ENCODE measurements at regions not wholly inside any gene's neighbourhood (a gene's known extent, or its start where the extent isn't known, plus 50 kb on each side); places are given as distances from the start of the nearest gene placed in this dataset.

DNA sequence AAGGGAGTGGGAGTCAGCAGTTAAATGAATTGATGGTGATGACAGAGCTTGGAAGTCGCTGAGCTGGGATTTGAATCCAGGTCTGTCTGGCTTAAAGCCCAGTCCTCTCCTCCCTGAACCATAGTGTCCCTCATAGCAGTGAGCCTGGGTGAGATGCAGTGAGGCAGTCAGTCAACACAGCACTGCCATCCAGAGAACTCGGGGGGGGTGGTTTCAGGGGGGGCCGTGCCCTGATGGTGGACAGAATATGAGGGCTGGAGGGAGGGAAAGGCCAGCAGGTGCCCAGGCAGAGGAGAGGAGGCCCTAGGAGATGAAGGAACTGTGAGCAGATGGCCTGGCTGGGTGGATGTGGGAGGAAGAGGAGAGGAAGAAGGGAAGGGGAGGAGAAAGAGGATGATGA, 405.6 kb downstream of the PTPRU start:
- no peak for DNase-seq

DNA sequence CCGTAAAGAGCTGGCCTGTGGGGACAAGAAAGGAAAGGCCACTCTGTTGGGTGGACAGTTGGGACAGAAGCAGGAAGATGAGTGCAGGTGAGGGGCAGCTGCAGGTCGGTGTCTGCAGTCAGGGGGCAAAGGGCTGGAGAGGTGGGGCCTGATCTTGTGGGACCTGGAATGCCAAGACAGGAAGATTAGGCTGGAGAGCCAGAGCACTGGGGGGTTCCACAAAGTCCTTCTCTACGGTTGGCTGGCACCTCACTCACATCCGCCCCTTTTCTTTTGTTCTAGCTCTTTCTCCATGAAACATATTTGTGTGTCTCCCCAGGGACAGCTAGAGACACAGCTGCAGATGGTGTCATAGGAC, 404.1 kb downstream of the PTPRU start:
- DNase-seq = no peak

DNA sequence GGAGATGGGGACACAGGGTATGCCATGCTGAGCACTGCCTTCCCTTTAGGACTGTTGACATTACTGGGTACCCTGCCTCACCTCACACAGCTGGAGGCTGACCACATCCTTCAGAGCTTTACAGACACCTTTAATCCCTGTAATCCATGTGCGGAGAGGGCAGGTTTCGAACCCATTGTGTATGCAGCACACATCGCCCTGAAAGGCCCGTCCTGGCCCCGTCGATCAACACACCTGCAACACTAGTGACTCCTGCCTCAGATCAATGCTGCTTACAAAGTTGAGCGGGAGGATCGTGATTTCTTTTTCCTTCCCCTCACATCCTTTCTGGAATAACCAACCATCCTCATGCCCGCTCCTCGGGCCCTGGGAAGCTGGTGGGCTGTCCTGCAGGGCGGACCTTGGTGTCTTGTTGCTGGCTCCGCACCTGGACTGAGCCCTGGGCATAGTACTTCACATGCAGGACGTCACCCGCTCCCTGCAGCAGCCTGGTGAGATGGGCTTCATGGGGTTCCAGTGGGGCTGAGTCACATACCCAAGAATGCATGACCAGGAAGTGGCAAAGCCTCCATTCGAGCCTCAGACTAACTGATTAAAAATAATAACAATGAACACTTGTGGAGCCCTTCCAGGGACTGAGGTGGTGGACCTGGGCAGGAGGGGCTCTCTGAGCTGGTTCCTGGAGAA, 403.6 kb downstream of the PTPRU start:
- DNase-seq = no peak

DNA sequence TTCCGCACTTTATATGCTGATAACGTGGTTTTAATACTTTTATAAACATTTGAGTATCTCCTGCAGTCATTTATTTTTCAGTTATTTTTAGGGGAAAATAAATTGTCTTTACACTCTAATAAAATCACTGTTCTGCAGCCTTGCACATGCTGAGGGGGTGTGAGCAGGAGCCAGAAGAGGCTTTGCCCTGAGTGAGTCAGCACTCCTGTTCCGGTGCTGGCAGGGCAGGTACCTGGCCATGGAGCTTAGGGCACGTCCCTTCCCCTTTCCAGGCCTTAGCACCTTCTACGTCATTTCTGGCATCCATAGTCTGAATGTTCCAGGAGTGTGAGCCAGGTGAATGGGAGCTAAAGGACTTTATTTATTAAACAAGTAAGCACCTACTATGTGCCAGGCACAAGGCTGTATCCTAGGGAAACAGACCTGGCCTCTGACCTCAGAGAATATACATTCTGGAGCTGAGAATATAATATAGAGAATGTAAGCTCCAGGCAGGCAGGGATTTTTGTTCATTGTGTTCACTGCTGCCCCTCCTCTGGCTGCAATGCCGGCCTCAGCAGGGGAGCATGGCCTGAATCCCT, 402.9 kb downstream of the PTPRU start:
- no peak for DNase-seq

DNA sequence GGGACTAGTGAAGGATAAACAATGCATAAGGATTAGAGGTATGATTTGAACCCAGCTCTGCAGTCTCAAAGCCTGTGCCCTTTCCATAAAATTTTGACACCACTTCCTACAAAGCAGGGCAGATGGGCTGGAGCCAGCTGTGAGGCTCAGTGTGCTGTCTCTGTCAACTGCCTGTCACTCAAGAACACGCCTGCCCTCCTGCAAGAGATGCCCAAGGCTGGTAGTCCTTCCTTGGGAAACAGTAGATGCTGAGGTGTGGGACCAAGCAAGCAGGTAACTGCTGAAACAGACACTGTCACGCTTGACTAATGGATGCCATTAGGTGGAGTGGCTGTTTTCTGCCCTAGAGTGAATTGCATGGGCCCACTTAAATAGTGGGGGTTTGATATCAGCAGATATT, 402.0 kb downstream of the PTPRU start:
- no peak for DNase-seq

DNA sequence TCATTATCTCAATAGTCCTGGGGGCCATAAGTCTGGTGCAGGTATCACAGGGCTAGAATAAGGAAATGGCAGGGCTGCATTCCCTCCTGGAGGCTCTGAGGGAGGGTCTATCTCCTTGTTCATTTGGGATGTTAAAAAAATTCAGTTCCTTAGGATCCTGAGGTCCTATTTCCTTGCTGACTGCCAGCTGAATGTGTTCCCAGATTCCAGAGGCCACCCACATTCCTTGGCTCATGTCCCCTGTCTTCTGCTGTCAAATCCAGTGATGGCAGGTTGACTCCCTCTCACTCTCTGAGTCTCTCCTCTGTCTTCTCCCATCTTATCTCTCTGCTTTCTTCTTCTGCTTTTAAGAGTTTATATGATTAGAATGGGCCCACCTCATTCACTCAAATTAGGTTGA, 400.6 kb downstream of the PTPRU start:
- no peak for DNase-seq

DNA sequence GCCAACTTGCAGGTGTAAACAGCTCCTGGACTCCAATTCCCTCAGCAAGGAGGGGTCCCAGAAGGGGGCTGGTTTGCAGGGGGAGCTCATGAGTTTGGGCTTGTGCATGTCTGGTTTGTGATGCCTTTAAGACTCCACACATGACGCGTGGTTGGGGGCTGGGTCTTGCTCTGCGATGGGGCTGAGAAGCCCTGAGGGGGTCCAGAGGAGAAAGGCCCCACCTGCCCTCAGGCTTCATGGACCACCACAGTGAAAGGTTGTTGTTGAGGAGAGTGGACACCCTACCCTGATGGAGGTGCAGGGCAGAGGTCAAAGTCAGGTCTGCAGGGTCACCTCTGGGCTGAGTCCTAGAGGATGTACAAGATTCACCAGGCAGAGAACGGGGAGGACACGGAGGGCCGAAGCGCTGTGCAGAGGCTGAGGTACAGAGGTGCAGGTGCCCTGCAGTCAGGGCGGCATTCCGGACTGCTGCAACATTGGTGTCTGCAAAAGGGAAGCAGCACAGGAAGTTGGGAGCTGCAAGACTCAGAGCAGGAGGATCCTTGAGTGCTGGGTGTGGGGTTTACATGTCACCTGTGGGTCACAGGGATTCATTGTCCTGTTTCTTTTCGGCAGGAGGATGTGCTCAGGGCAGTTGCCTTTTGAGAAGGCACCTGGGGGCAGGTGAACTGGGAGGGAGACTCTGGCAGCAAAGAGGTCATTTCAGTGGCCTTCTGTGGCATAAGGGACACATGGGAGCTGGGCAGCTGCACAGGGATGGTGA, 399.4 kb downstream of the PTPRU start:
- DNase-seq = no peak

DNA sequence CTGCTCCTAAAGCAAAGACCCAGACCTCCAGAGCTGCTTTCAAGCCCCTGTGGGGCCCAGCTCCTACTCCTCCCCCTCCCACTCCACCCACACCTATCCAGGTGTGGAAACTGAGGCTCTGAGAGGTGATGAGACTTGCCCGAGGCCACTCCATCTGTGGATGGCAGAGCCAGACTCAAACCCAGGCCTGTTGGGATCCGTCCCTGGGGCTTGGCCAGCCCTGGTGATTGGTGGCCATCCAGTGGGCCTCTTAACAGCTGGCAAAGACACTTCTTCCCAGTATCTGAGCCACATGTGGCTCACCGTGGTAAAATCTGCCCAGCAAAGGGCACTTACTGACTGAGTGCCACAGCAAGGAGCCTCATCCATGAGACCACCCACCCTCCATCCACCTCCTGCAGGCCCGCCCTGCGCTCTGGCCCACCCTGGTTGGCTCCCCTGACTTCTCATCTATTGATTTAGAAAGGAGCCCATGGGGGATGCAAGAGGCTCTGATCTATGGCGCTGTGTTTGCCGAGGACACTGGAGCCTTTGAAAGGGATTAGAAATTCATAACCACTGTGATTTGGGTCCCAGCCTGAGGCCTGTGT, 398.5 kb downstream of the PTPRU start:
- DNase-seq = no peak

DNA sequence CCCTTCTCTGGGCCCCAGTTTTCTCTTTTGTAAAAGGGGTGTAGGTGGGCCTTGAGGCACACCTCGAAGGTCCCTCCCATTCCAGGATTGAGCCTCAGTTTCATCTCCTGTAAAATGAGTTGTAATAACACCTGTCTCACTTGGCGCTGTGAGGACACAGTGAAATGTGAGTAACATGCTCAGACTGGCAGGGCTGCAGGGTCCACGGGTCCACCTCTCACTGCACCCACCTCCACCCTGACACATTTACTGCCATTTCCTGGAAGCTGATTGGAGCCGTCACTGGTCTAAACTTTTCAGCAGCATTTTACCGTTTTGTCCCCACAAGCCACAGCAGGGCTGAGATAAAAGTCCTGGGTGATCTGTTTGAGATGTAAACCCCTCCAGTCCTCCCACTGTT, 398.0 kb downstream of the PTPRU start:
- no peak for DNase-seq

DNA sequence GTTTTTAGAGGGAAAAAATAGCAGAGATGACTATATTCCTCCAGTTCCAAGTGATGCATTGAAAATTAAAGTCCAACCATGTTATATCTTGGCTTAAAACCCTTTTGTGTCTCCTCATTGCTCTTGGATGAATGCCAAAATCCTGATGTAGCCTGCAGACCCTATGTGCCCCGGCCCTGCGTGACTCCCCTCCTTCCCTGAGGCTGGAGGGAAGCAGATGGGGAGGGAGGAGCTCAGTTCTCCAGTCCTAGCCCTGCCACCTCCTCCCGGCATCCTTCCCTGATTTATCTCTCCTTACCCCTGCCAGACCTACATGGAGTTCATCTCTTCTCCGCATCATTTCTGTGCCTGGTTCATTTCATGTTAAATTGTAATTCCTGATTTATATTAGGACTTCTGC, 397.4 kb downstream of the PTPRU start:
- no peak for DNase-seq

DNA sequence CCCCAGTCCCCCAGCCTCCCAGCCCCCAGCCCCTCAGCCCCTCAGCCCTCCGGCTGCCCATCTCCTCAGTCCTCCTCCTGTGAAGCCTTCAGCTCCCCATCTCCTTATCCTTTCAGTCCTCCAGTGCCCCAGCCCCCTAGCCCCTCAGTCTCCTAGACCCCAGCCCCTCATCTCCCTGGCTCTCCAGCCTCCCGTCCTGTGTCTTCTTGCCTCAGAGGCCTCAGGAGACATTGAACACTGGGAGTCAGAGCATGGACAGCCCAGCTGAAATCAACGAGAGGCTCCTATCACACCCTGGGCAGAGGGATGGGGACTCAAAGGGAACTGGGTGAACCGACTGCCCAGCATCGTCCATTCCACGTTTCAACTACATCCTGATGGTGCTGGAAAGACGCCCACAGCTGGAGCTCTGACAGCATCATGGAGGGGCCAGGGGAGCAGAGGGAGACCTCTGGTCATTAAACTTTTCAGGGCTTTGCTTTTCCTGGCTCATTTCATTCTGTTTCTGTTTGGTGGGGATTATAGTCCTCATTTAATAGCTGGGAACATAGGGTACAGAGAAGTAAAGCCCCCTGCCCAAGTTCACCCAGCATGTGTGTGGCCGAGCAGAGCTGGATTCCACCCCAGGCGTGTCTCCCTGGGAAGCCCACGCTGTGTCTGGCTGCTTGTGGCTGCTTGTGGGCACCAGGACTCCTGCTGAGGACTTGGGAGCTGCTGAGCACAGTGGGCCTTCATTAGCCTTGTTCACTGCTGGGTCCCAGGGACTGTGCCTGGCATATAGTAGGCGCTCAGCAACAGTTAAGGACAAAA, 396.7 kb downstream of the PTPRU start:
- DNase-seq = no peak

DNA sequence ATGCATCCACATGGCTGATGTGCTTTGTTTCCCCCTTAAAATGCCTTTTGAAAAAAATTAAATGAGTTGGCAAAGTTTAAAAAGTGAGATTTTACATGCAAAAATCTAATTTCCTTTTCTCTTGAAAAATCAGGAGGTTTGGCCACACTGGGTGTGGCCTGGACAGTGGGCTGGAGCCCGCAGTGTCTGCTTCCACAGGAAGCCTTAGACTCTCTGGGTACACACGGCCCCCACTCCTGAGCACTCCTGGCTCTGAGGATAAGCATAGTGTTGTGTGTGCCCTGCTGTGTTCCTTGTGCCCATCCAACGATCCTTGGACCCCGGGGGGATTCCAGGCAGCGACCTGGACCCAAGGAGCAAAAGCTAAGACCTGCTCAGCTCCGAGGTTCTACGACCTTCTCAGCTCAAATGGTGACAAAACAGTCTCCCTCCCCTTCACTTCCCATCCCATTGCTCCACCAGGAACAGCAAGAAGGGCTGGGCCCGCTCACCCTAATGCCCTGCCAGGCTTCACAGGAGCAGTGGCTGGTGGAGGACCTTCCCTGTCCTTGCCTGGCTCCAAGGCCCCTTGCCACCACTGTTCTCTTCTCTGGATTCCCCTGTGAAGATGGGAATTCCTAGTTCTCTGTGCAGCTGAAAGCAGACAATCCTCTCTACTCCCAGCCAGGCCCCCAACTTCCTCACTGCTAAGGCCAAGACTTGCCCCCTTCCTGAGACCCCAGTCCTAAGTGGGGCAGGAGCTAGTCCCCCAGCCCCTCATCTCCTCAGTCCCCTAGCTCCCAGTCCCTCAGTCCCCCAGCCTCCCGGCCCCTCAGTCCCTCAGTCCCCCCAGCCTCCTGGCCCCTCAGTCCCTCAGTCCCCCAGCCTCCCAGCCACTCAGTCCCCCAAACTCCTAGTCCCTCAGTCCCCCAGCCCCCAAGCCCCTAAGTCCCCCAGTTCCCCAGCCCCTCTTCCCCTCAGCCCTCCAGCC, 395.8 kb downstream of the PTPRU start:
- no peak for DNase-seq

DNA sequence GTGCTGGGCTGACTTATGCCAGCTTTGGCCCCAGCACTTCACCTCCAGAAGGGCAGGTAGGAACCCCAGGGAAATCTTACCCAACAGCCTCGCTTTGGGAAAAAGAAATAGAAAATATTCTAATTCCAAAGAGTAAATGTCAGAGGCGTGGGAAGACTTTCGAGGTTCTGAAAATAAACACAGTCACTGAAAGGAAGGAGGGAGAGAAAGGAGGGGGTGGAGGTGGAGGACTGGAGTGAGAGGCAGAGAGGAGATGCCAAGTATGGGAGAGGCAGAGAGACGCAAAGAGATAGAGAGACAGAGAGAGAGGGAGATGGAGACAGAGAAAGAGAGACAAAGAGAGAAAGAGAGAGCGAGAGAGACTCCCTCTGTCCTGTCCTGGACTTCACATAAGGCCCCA, 395.0 kb downstream of the PTPRU start:
- DNase-seq = no peak

DNA sequence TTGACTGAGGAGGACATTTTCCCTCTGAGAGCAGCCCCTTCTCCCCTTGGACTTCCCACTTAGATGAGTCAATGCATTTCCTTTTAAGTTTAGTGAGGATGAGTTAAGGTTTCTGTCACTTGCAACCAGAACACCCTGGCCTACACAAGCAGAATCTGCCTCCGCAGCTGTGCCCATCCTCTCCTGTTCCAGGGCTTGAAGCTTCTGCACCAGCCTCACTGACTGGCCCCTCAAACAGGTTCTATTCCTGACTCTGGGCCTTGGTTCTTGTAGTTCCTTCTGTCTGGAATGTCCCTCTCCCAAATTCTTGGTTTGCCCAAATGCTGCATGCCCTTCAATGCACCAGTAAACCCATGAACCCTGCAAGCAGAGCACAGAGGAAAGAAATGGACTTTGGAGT, 394.4 kb downstream of the PTPRU start:
- no peak for DNase-seq

DNA sequence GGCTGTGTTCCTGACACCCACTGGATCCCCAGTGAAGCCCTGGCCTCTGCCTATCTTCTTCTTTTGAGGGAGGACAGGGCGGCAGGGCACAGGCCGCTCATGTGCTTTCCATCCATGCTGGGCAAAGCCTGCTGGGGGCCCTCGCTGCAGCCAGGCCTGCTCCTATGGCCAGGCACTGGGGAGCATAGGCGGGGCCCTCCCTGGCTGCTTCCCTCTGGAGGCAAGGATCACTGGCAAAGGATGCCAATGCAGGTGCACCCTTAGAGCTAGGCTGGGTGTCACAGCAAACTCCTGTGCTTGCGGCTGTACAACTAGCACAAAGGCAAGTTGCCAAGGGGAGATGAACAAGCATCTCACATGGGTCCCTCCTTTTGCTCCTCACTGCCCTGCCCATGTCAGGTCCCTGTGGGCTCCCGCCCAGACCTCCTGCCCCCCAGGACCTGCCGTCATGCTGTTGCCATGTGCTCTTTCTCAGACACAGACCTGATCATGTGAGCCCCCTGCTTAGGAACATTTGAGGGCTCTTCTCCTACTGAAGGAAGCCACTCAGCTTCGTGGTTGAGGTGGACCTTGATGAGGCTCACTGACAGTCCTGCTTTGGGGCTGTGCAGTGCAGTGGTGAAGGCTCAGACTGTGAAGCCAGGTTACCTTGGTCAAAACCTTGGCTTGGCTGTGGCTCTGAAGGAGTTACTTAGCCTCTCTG, 393.6 kb downstream of the PTPRU start:
- DNase-seq = no peak

DNA sequence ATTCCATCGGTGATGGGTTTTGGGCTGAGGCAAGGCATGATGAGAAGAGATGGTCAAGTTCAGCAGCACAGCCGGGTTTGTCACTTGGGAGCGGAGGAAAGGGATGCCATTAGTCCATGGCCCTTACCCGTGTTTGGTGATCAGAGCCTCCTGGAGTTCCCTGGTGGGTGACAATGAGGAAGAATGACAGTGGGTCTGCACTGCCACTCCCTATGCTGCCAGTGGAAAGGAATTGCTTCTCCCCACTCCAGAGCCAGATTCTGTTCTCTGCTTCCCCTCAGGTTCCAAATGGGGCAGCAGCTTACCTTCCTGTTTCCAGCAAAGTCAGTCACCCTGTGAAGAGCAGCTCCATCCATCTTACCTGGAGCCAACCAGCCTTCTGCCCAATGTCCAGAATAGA, 393.1 kb downstream of the PTPRU start:
- DNase-seq = no peak

DNA sequence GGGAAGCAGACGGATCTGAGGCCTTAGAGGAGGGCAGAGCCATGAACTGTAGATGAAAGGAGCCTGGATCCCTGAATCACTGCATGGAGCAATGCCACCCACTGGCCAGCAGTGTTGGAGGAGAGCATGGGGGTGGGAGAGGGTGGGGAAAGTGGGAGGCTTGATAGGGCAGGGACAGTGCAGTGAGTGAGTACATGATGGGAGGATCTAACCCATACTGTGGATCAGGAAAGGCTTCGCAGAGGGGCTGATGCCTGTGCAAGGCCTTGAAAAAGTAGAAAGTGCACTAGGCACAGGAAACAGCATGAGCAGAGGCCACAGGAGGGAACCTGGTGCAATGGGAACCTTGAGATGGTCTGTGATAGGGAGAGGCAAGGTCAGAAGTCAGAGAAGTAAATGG, 391.9 kb downstream of the PTPRU start:
- DNase-seq = no peak

DNA sequence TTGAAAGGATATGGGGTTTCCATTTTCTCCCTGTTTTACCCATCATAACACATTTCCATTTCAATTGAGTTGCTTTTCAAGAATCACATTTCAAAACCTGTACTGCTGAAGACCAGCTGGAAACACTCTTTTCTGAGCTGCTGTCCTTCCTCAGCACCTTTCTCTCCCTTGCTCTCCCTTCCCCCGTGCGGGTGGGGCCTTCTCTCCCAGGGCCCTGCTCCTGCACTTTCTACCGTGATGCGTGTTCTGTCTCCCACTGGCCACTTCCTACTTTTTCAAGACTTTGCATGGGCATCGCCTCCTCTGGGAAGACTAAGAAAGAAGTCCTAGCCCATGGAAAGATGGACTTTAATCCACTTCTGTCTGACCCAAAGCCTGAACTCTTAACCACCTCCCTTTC, 390.4 kb downstream of the PTPRU start:
- DNase-seq = no peak

DNA sequence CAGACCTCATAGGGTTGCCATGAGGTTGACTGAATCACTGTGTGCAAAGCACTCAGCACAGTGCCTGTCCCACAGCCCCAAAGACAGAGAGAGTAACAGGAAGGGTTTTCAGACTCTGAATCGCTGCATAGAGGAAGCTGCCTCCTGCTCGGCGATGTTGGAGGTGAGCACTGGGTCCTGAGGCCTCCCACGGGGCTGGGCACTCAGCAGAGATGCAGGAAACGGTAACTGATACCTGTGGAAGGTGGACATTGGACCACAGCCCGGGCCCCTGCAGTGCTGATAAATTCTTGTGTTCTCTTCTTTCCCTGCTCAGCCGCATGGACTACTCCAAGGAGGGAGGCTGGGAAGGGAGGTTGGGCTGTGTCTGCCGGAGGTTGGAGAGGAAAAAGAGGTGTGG, 389.7 kb downstream of the PTPRU start:
- no peak for DNase-seq

DNA sequence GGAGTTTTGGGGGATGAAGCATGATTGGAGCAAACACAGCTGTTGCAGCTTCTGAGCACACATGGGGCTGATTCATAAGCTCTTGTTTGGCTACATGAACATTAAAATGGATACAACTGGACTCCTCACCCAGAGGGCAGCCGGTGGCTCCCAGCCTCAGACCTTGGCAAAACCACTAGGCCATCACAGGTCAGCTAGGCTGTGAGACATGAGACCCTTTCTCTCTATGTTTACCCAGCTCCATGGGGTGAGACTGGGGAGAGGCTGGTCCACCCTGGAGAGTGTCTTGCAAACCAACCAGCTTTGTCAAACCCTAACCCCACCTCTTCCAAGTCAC, 388.7 kb downstream of the PTPRU start:
- DNase-seq = no peak

DNA sequence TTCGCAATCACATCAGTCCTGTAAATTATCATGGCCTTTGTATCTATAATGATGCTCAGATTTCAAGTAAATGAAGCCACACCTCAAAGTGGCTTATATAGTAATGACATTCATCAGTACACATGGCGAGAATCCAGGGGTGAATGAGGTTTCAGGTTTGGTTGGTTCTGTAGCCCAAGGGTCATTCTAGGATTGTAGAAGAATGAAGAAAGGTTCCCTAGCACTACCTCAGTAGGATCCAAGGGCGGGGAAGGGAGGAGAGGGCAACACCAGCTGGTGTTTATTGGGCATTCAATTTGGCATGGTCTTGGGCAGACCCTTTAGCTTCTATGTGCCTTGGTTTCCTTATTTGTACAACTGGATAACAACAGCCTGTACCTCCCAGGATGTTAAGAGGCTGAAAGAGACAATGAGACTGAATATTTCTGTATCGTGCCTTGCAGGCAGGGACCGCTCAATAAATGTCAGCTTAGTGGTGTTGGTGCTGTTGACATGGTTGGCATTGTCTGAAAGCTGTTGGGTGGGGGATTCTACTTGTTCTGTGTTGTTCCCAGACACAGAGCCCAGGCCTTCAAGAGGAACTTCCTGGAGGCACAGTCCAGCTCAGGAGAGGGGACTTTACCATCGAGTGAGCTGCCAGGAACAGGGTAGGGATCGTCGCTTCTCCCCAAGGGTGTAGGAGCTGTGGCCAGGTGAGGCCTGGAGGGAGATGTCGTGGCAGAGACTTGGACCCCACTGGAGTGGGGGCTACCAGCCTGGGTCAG, 388.2 kb downstream of the PTPRU start:
- DNase-seq = no peak

Measured in CD4-positive, alpha-beta T cell treated with Interleukin-12 subunit alpha and Interleukin-12 subunit beta, for 1 hour (primary cell).